DND-41 (cell line): ENCODE measurements at regions not wholly inside any gene's neighbourhood (a gene's known extent, or its start where the extent isn't known, plus 50 kb on each side); places are given as distances from the start of the nearest gene placed in this dataset.

Source experiments
- CTCF ChIP-seq: IDR thresholded peaks from 2 replicates; pipeline ENCODE4 v1.5.1; 2012; ENCODE audit warnings: borderline replicate concordance, low read length, moderate library complexity, mild to moderate bottlenecking; ENCODE audit not compliant: poor library complexity, severe bottlenecking; ENCODE audit errors: extremely low read depth
- EZH2 ChIP-seq: IDR thresholded peaks from 3 replicates; pipeline ENCODE4 v1.6.1; 2012; ENCODE audit warnings: borderline replicate concordance, low read depth, mild to moderate bottlenecking, moderate library complexity, low read length, inconsistent platforms; ENCODE audit not compliant: severe bottlenecking

- TF ChIP-seq CTCF (no peak), EZH2 (no peak)
These were observed 864.2 kb upstream of the MGAT4C start for GRCh38 chr12:87120440-87120839.
